ENCODE measurements at regions not wholly inside any gene's neighbourhood (a gene's known extent, or its start where the extent isn't known, plus 50 kb on each side); places are given as distances from the start of the nearest gene placed in this dataset.

DNA sequence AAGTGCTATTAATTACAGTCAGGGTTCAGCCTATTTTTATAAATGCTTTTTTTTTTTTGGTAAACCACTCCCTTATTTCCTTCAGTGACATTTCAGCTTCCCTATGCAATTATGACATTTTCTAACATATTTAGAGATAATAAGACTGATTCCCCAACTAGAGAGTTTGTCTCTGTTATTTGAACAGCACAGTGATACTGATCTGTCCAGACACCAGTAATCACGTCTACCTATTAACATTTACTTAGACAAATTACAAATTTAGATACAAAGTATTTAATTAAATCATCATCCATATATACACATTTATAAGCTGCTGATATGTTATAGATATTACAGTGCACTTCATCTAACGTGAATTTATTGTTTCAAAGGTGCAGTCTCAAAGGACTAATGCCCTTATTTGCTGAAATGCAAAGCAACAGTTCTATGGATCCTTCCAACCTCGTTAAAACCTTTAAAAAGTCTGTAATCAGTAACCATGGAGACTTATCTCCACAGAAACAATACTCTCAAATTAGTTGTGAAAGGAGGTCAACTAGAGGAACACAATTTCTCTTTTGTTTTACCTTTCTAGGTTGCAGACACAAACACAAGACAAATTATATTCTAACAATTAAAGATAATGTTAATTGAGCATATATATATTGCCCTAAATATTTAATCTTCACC lies 1531.1 kb downstream of the SI start:
- Histone ChIP-seq H3K4me3 (ENCODE audit: low read depth in 1 of 2, low read length in 2 of 2) (no peak overlapping the region), H3K36me3 (ENCODE audit: control insufficient read depth in 2 of 2, insufficient read depth in 2 of 2, low read length in 1 of 2) (no peaks in the 10 kb centered on the region), H3K4me1 (ENCODE audit: control insufficient read depth in 2 of 2, insufficient read depth in 2 of 2, low read length in 1 of 2) (no peaks in the 10 kb centered on the region), H3K27ac (ENCODE audit: low read depth in 2 of 2, low read length in 1 of 2) (no peak overlapping the region), H3K27me3 (ENCODE audit: control insufficient read depth in 1 of 2, insufficient read depth in 2 of 2, low read length in 2 of 2) (no peaks in the 10 kb centered on the region), H3K9me3 (ENCODE audit: control insufficient read depth in 2 of 2, insufficient read depth in 1 of 2, low read depth in 1 of 2, low read length in 1 of 2) (peaks cover 0 to 2% of the 10 kb centered on the region in 2 donors)
- WGBS, 2 donors, result 31 to 41% methylated on average over 3 of the region's 3 CpGs

DNA sequence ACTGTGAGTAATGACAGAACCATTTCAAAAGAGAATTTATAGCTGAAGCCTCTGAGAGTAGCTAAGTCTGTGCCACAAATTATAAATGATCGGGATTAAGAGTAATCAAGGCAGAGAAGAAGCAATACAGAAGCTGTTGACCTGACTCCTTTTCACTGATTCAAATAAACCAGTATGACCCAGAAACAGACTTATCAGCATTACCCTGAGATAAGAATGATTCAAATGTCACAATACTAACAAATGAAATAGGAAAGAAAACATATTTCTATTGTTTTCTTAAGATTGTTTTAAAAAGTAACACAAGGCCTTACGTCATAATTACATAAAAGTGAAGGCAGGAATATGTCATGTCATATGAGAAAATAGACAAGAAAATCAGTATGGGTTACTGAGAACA lies 1534.6 kb downstream of the SI start:
- Histone ChIP-seq H3K27ac (ENCODE audit: low read depth in 2 of 2, low read length in 1 of 2) (no peak overlapping the region), H3K27me3 (ENCODE audit: control insufficient read depth in 1 of 2, insufficient read depth in 2 of 2, low read length in 2 of 2) (no peaks in the 10 kb centered on the region), H3K9me3 (ENCODE audit: control insufficient read depth in 2 of 2, insufficient read depth in 1 of 2, low read depth in 1 of 2, low read length in 1 of 2) (no peaks in the 10 kb centered on the region), H3K4me3 (ENCODE audit: low read depth in 1 of 2, low read length in 2 of 2) (no peak overlapping the region), H3K4me1 (ENCODE audit: control insufficient read depth in 2 of 2, insufficient read depth in 2 of 2, low read length in 1 of 2) (no peaks in the 10 kb centered on the region), H3K36me3 (ENCODE audit: control insufficient read depth in 2 of 2, insufficient read depth in 2 of 2, low read length in 1 of 2) (no peaks in the 10 kb centered on the region)
- WGBS, 2 donors, result 37 to 55% methylated on average over 2 of the region's 2 CpGs

DNA sequence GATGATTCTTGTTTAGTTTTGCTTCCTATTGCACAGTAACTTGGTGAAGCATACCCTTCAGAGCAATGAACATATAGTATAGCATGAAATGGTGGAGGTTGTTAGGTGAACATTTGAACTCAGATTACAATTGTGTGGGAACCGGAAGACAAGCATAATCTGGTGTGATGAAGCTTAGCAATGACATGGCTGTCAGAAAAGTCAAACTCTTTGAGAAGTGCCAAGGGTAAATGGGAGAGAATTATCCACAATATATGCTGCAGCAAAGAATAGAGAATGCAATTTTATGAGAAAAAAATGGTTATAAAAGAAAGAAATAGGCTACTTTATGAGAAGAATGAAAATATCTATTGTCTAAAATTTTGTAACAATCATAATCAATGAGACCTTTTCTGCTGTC lies 1536.7 kb downstream of the SI start:
- H3K27ac ChIP-seq (ENCODE audit: low read depth in 2 of 2, low read length in 1 of 2), result no peak overlapping the region
- H3K27me3 ChIP-seq (ENCODE audit: control insufficient read depth in 1 of 2, insufficient read depth in 2 of 2, low read length in 2 of 2), result no peaks in the 10 kb centered on the region
- no peaks in the 10 kb centered on the region for H3K4me1 ChIP-seq (ENCODE audit: control insufficient read depth in 2 of 2, insufficient read depth in 2 of 2, low read length in 1 of 2)
- H3K9me3 ChIP-seq (ENCODE audit: control insufficient read depth in 2 of 2, insufficient read depth in 1 of 2, low read depth in 1 of 2, low read length in 1 of 2), result no peaks in the 10 kb centered on the region
- H3K4me3 ChIP-seq (ENCODE audit: low read depth in 1 of 2, low read length in 2 of 2), result no peak overlapping the region
- H3K36me3 ChIP-seq (ENCODE audit: control insufficient read depth in 2 of 2, insufficient read depth in 2 of 2, low read length in 1 of 2), result no peaks in the 10 kb centered on the region
- WGBS, 2 donors, result 75 to 97% methylated on average over 1 of the region's 1 CpG

DNA sequence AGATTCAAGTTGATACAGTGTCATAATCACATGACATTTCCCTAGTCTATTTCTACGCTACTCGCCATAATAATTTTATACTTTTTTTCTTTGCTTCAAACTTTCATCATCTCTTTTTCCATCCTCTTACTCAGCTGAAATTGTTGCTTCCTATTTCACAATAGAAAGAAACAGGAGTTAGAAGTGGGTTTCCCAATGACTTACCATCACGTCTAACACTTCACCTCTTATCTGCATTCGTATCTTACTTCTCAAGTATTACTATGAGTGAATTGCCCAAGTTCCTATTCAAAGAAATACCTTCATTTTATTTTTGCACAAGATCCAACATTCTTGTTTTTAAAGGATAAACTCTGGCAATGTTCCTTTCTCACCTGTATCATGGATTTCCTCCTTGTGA lies 1539.9 kb downstream of the SI start:
- WGBS, 2 donors, result 90% methylated on average over 4 of the region's 4 CpGs
- H3K4me3 ChIP-seq (ENCODE audit: low read depth in 1 of 2, low read length in 2 of 2), result no peak overlapping the region
- no peaks in the 10 kb centered on the region for H3K27me3 ChIP-seq (ENCODE audit: control insufficient read depth in 1 of 2, insufficient read depth in 2 of 2, low read length in 2 of 2)
- H3K9me3 ChIP-seq (ENCODE audit: control insufficient read depth in 2 of 2, insufficient read depth in 1 of 2, low read depth in 1 of 2, low read length in 1 of 2), result no peaks in the 10 kb centered on the region
- no peaks in the 10 kb centered on the region for H3K36me3 ChIP-seq (ENCODE audit: control insufficient read depth in 2 of 2, insufficient read depth in 2 of 2, low read length in 1 of 2)
- no peak overlapping the region for H3K27ac ChIP-seq (ENCODE audit: low read depth in 2 of 2, low read length in 1 of 2)
- no peaks in the 10 kb centered on the region for H3K4me1 ChIP-seq (ENCODE audit: control insufficient read depth in 2 of 2, insufficient read depth in 2 of 2, low read length in 1 of 2)

DNA sequence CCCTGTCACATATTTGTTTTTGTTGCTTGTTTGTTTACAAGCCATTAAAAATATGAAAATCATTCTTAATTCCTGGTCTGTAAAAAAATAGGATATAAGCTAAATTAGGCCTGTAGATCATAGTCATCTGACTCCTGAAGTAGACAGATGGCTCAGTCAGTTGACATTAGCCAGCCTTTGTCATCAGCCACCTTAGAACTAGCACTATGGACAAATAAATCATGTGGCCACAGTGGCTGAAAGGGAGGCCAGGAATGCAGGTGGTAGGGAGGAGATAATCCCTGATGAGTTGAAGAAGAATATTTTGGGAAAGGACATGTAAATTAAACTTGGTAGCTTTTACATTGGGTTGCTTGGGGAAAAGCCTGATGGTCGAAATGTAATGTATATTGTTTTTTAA lies 1544.9 kb downstream of the SI start:
- no peaks in the 10 kb centered on the region for H3K27me3 ChIP-seq (ENCODE audit: control insufficient read depth in 1 of 2, insufficient read depth in 2 of 2, low read length in 2 of 2)
- H3K4me3 ChIP-seq (ENCODE audit: low read depth in 1 of 2, low read length in 2 of 2), result no peak overlapping the region
- no peak overlapping the region for H3K27ac ChIP-seq (ENCODE audit: low read depth in 2 of 2, low read length in 1 of 2)
- no peaks in the 10 kb centered on the region for H3K36me3 ChIP-seq (ENCODE audit: control insufficient read depth in 2 of 2, insufficient read depth in 2 of 2, low read length in 1 of 2)
- WGBS, 2 donors, result 57 to 69% methylated on average over 1 of the region's 1 CpG
- no peaks in the 10 kb centered on the region for H3K4me1 ChIP-seq (ENCODE audit: control insufficient read depth in 2 of 2, insufficient read depth in 2 of 2, low read length in 1 of 2)
- peaks cover 2% of the 10 kb centered on the region in 2 donors for H3K9me3 ChIP-seq (ENCODE audit: control insufficient read depth in 2 of 2, insufficient read depth in 1 of 2, low read depth in 1 of 2, low read length in 1 of 2)

DNA sequence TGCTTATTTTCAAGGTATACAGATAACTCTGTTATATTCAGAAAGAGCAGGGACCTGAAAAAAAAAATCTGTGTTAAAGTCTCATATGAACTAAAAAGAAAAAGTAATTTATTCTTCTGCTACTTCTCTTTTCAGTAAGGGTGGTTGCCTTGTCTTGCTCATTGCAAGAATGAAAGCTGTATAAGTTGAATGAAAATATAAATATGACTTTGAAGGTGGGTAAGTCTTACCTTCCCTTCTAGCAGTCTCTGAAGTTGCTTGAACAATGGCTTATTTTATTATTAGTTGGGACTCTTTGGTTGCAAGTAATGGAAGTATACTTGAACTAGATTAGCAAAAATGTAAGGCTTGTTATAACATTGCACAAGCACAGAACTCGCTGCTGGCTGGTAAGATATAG lies 1554.9 kb downstream of the SI start:
- 62 to 85% methylated on average over 1 of the region's 1 CpG for WGBS, 2 donors

DNA sequence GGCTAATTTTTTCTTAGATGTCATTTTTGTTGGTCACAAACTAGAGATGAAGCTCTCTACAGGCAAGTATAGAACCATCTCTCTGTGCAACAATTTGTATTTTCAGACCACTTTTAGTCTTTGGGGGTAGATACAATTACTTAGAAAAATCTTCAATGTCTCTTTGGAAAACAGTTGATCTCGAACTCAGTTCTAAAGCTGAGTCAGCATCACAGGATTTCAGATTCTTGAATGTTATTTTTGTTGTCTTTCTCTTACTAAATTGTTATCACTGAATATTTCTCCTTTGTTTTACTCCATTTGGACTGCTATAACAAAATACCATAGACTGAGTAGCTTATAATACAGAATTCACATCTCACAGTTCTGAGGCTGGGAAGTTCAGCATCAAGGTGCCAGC lies 1557.0 kb downstream of the SI start:
- no peaks in the 10 kb centered on the region for H3K36me3 ChIP-seq (ENCODE audit: control insufficient read depth in 2 of 2, insufficient read depth in 2 of 2, low read length in 1 of 2)
- no peaks in the 10 kb centered on the region for H3K4me1 ChIP-seq (ENCODE audit: control insufficient read depth in 2 of 2, insufficient read depth in 2 of 2, low read length in 1 of 2)
- H3K27ac ChIP-seq (ENCODE audit: low read depth in 2 of 2, low read length in 1 of 2), result no peak overlapping the region
- H3K9me3 ChIP-seq (ENCODE audit: control insufficient read depth in 2 of 2, insufficient read depth in 1 of 2, low read depth in 1 of 2, low read length in 1 of 2), result no peaks in the 10 kb centered on the region
- H3K27me3 ChIP-seq (ENCODE audit: control insufficient read depth in 1 of 2, insufficient read depth in 2 of 2, low read length in 2 of 2), result no peaks in the 10 kb centered on the region
- 58 to 64% methylated on average over 1 of the region's 1 CpG for WGBS, 2 donors
- no peak overlapping the region for H3K4me3 ChIP-seq (ENCODE audit: low read depth in 1 of 2, low read length in 2 of 2)

More for the DNA sequence above, 1554.9 kb downstream of the SI start:
- H3K36me3 ChIP-seq (ENCODE audit: control insufficient read depth in 2 of 2, insufficient read depth in 2 of 2, low read length in 1 of 2), result no peaks in the 10 kb centered on the region
- no peaks in the 10 kb centered on the region for H3K4me1 ChIP-seq (ENCODE audit: control insufficient read depth in 2 of 2, insufficient read depth in 2 of 2, low read length in 1 of 2)
- H3K4me3 ChIP-seq (ENCODE audit: low read depth in 1 of 2, low read length in 2 of 2), result no peak overlapping the region
- H3K27me3 ChIP-seq (ENCODE audit: control insufficient read depth in 1 of 2, insufficient read depth in 2 of 2, low read length in 2 of 2), result no peaks in the 10 kb centered on the region
- H3K9me3 ChIP-seq (ENCODE audit: control insufficient read depth in 2 of 2, insufficient read depth in 1 of 2, low read depth in 1 of 2, low read length in 1 of 2), result no peaks in the 10 kb centered on the region
- H3K27ac ChIP-seq (ENCODE audit: low read depth in 2 of 2, low read length in 1 of 2), result no peak overlapping the region

DNA sequence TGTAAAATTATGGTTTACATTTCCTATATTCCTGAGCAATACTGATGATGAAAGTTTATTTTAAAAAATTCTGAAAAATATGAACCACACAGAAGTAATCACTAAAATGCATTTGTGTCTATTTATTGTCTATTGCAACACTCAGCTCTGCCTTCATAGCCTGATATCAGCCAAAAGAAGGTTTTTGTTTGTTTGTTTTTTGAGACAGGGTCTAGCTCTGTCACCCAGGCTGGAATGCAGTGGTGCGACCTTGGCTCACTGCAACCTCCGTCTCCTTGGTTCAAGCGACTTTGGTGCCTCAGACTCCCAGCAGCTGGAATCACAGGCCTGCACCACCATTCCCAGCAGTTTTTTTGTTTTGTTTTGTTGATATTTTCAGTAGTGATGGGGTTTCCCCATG lies 1560.2 kb downstream of the SI start:
- H3K27ac ChIP-seq (ENCODE audit: low read depth in 2 of 2, low read length in 1 of 2), result no peak overlapping the region
- no peak overlapping the region for H3K4me3 ChIP-seq (ENCODE audit: low read depth in 1 of 2, low read length in 2 of 2)
- 83 to 86% methylated on average over 3 of the region's 3 CpGs for WGBS, 2 donors
- no peaks in the 10 kb centered on the region for H3K9me3 ChIP-seq (ENCODE audit: control insufficient read depth in 2 of 2, insufficient read depth in 1 of 2, low read depth in 1 of 2, low read length in 1 of 2)
- no peaks in the 10 kb centered on the region for H3K36me3 ChIP-seq (ENCODE audit: control insufficient read depth in 2 of 2, insufficient read depth in 2 of 2, low read length in 1 of 2)
- no peaks in the 10 kb centered on the region for H3K27me3 ChIP-seq (ENCODE audit: control insufficient read depth in 1 of 2, insufficient read depth in 2 of 2, low read length in 2 of 2)
- H3K4me1 ChIP-seq (ENCODE audit: control insufficient read depth in 2 of 2, insufficient read depth in 2 of 2, low read length in 1 of 2), result no peaks in the 10 kb centered on the region

DNA sequence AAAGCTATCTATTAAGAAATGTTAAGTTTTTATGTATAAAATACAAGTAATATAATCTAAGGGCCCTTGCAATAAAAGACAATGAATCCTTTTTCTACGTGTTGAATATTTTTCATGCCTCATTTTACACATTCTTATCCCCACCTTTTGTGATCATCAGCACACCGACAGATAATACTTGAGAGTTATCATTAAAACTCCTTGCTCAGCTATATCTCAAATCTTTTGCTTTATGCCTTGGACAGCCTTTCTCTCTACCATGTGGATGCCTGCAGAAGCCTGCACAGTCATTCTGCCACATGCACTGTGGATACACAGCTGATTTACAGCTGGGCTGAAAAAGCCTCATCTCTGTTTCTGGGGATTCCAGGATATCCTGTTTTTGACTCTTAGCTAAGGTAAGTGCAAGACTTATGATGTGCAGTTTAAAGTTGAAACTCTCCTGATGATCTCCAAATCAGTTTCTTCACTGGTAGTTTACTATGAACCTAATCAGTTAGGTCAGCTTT lies 1565.1 kb downstream of the SI start:
- H3K9me3 ChIP-seq (ENCODE audit: control insufficient read depth in 2 of 2, insufficient read depth in 1 of 2, low read depth in 1 of 2, low read length in 1 of 2), result no peaks in the 10 kb centered on the region
- no peaks in the 10 kb centered on the region for H3K4me1 ChIP-seq (ENCODE audit: control insufficient read depth in 2 of 2, insufficient read depth in 2 of 2, low read length in 1 of 2)
- no peaks in the 10 kb centered on the region for H3K27me3 ChIP-seq (ENCODE audit: control insufficient read depth in 1 of 2, insufficient read depth in 2 of 2, low read length in 2 of 2)
- H3K27ac ChIP-seq (ENCODE audit: low read depth in 2 of 2, low read length in 1 of 2), result no peak overlapping the region
- 41 to 45% methylated on average over 2 of the region's 2 CpGs for WGBS, 2 donors
- H3K36me3 ChIP-seq (ENCODE audit: control insufficient read depth in 2 of 2, insufficient read depth in 2 of 2, low read length in 1 of 2), result no peaks in the 10 kb centered on the region
- no peak overlapping the region for H3K4me3 ChIP-seq (ENCODE audit: low read depth in 1 of 2, low read length in 2 of 2)

DNA sequence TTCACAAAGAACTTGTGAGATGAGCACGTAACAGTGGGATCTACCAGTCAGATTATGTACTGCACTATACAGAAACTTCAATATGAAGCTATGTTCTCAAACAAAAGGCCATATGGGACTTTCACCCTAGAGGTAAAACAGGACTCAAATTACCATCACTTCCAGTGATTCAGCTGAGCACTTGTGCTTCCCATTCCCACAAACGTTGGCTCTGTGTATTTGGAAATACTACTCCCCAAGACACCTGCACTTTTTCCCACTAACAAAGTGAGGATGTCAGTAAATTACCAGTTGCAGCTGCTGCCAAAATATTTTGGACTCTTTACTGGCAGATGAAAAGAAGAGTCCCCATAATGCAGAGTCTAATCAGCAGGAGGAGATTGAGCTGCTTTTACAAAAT lies 1570.1 kb downstream of the SI start:
- no peaks in the 10 kb centered on the region for H3K4me1 ChIP-seq (ENCODE audit: control insufficient read depth in 2 of 2, insufficient read depth in 2 of 2, low read length in 1 of 2)
- WGBS, 2 donors, result 39 to 41% methylated on average over 2 of the region's 2 CpGs
- no peaks in the 10 kb centered on the region for H3K9me3 ChIP-seq (ENCODE audit: control insufficient read depth in 2 of 2, insufficient read depth in 1 of 2, low read depth in 1 of 2, low read length in 1 of 2)

More for the DNA sequence above, 1570.1 kb downstream of the SI start:
- Histone ChIP-seq H3K4me3 (ENCODE audit: low read depth in 1 of 2, low read length in 2 of 2) (no peak overlapping the region), H3K27ac (ENCODE audit: low read depth in 2 of 2, low read length in 1 of 2) (no peak overlapping the region), H3K36me3 (ENCODE audit: control insufficient read depth in 2 of 2, insufficient read depth in 2 of 2, low read length in 1 of 2) (no peaks in the 10 kb centered on the region), H3K27me3 (ENCODE audit: control insufficient read depth in 1 of 2, insufficient read depth in 2 of 2, low read length in 2 of 2) (no peaks in the 10 kb centered on the region)
